Bronchial epithelial cell (primary cell): ENCODE measurements at regions not wholly inside any gene's neighbourhood (a gene's known extent, or its start where the extent isn't known, plus 50 kb on each side); places are given as distances from the start of the nearest gene placed in this dataset.

Experiments
- DNase-seq: peaks from one replicate; pipeline ENCODE4 v3.0.0-alpha.2; 2010; ENCODE audit warnings: low read depth
- FAIRE-seq: peaks from 2 replicates; lab custom pipeline; 2011; peaks lifted over from hg19 to GRCh38; lab: Jason Lieb, UNC
- H3K27me3 ChIP-seq: 2 replicates; pipeline ENCODE4 v1.5.1; 2011; ENCODE audit warnings: low read length; ENCODE audit not compliant: control insufficient read depth, insufficient read depth
- H3K36me3 ChIP-seq: 2 replicates; pipeline ENCODE4 v1.5.1; 2011; ENCODE audit warnings: low read length; ENCODE audit not compliant: control insufficient read depth, insufficient read depth
- H3K4me3 ChIP-seq: 2 replicates; pipeline ENCODE4 v1.5.1; 2011; ENCODE audit warnings: mild to moderate bottlenecking, low read depth, low read length, control low read depth
- CTCF ChIP-seq: IDR thresholded peaks from 2 replicates; pipeline ENCODE4 v1.5.1; 2011; ENCODE audit warnings: mild to moderate bottlenecking, moderate library complexity, low read length, control low read depth, inconsistent platforms; ENCODE audit not compliant: insufficient read depth, severe bottlenecking

GRCh38 chr7:26951407-26951950, 87.1 kb upstream of the SKAP2 start:
- H3K27me3 ChIP-seq, result no peaks in the 10 kb centered on the region
- no peak for TF ChIP-seq CTCF
- no peak for FAIRE-seq
- no peak overlapping the region for H3K4me3 ChIP-seq
- no peak for DNase-seq
- no peaks in the 10 kb centered on the region for H3K36me3 ChIP-seq

GRCh38 chr7:26950889-26951288, 86.5 kb upstream of the SKAP2 start:
- H3K27me3 ChIP-seq, result no peaks in the 10 kb centered on the region
- no peaks in the 10 kb centered on the region for H3K36me3 ChIP-seq
- DNase-seq (no peak), FAIRE-seq (no peak)
- no peak for TF ChIP-seq CTCF
- H3K4me3 ChIP-seq, result no peak overlapping the region

GRCh38 chr7:26949319-26949718, 84.9 kb upstream of the SKAP2 start:
- FAIRE-seq, result no peak
- H3K36me3 ChIP-seq, result no peaks in the 10 kb centered on the region
- TF ChIP-seq CTCF, result no peak

GRCh38 chr7:26948617-26949118, 84.3 kb upstream of the SKAP2 start:
- Histone ChIP-seq H3K36me3 (no peaks in the 10 kb centered on the region), H3K4me3 (no peak overlapping the region), H3K27me3 (no peaks in the 10 kb centered on the region)
- DNase-seq (peak; percentile 99), FAIRE-seq (peak; percentile 60)
- no peak for TF ChIP-seq CTCF

More at GRCh38 chr7:26949319-26949718, 84.9 kb upstream of the SKAP2 start:
- H3K4me3 ChIP-seq, result no peak overlapping the region
- H3K27me3 ChIP-seq, result no peaks in the 10 kb centered on the region
- DNase-seq, result peak; percentile 16

GRCh38 chr7:26944501-26945358, 80.3 kb upstream of the SKAP2 start:
- DNase-seq (no peak), FAIRE-seq (no peak)
- no peak overlapping the region for H3K4me3 ChIP-seq
- no peaks in the 10 kb centered on the region for H3K27me3 ChIP-seq
- no peaks in the 10 kb centered on the region for H3K36me3 ChIP-seq
- TF ChIP-seq CTCF, result no peak
